H1 (cell line): ENCODE measurements at regions not wholly inside any gene's neighbourhood (a gene's known extent, or its start where the extent isn't known, plus 50 kb on each side); places are given as distances from the start of the nearest gene placed in this dataset.

Experiments used
- CTCF ChIA-PET: fragments of 300-600 bp; sonication (Branson Sonifier 250); formaldehyde crosslinking; loops from one replicate; lab custom pipeline; 2021; ENCODE audit not compliant: partially characterized antibody; lab: Charles Lee
- POLR2A ChIA-PET: fragments of 300-600 bp; sonication (Branson Sonifier 250); formaldehyde crosslinking; loops from one replicate; lab custom pipeline; 2021; ENCODE audit warnings: inconsistent platforms; ENCODE audit not compliant: partially characterized antibody; lab: Charles Lee
- DNase-seq, 2 experiments: peaks; one replicate each; pipeline versions ENCODE4 v3.0.0 to v3.0.0-alpha.2; 2010 to 2022; ENCODE audit warnings: low spot score in 2 of 2, low read depth in 1 of 2, mixed read lengths in 1 of 2
- FAIRE-seq: peaks from 2 replicates; lab custom pipeline; 2011; peaks lifted over from hg19 to GRCh38; lab: Jason Lieb, UNC
- H2AFZ ChIP-seq: 2 replicates; pipeline ENCODE4 v1.8.1; 2012; ENCODE audit warnings: low read length, inconsistent platforms
- H2AK5ac ChIP-seq: 2 replicates; pipeline ENCODE4 v1.6.1; 2013; ENCODE audit warnings: low read depth, low read length
- H2BK120ac ChIP-seq: replicated peaks from 2 replicates; pipeline ENCODE3; 2013; ENCODE audit warnings: low read depth, low read length, inconsistent platforms
- H2BK12ac ChIP-seq: 2 replicates; pipeline ENCODE4 v1.6.1; 2013; ENCODE audit warnings: low read depth, low read length
- H2BK15ac ChIP-seq: 2 replicates; pipeline ENCODE4 v1.6.1; 2013; ENCODE audit warnings: low read length
- H2BK20ac ChIP-seq: 2 replicates; pipeline ENCODE4 v1.6.1; 2013; ENCODE audit warnings: low read length
- H2BK5ac ChIP-seq: 2 replicates; pipeline ENCODE4 v1.6.1; 2013; ENCODE audit warnings: low read depth, low read length
- H3K14ac ChIP-seq: 2 replicates; pipeline ENCODE4 v1.6.1; 2013; ENCODE audit warnings: inconsistent platforms; ENCODE audit not compliant: insufficient read length
- H3K18ac ChIP-seq: 2 replicates; pipeline ENCODE4 v1.6.1; 2013; ENCODE audit warnings: low read length; ENCODE audit errors: extremely low read depth
- H3K23ac ChIP-seq: 2 replicates; pipeline ENCODE4 v1.6.1; 2013; ENCODE audit warnings: inconsistent platforms; ENCODE audit not compliant: insufficient read length
- H3K23me2 ChIP-seq: 2 replicates; pipeline ENCODE4 v1.6.1; 2013; ENCODE audit warnings: low read depth, low read length
- H3K27ac ChIP-seq: 2 replicates; pipeline ENCODE4 v1.6.1; 2011; ENCODE audit warnings: low read depth, low read length, inconsistent platforms
- H3K27me3 ChIP-seq, 4 experiments: replicated peaks in 1 of 4; 1 replicate in 1 of 4; 2 replicates in 3 of 4; pipeline versions ENCODE4 v1.6.1 to v1.8.1; 2011 to 2013; ENCODE audit warnings: low read length in 3 of 4, mild to moderate bottlenecking in 3 of 4, inconsistent platforms in 2 of 4, mixed read lengths in 2 of 4, moderate library complexity in 1 of 4; ENCODE audit not compliant: control insufficient read depth in 3 of 4, insufficient read depth in 3 of 4; ENCODE audit errors: extremely low read depth in 1 of 4
- H3K36me3 ChIP-seq, 4 experiments: 2 replicates each; pipeline versions ENCODE4 v1.6.1 to v1.8.1; 2011 to 2013; ENCODE audit warnings: mild to moderate bottlenecking in 4 of 4, low read length in 3 of 4, moderate library complexity in 2 of 4, control low read depth in 1 of 4, inconsistent platforms in 1 of 4; ENCODE audit not compliant: insufficient read depth in 4 of 4, control insufficient read depth in 2 of 4
- H3K4ac ChIP-seq: replicated peaks from 2 replicates; pipeline ENCODE3; 2013; ENCODE audit warnings: low read length, low read depth, mixed read lengths, inconsistent platforms; ENCODE audit not compliant: insufficient read length
- H3K4me1 ChIP-seq, 4 experiments: replicated peaks in 1 of 4; 1 replicate in 1 of 4; 2 replicates in 3 of 4; pipeline versions ENCODE4 v1.6.1 to v1.8.1; 2011 to 2013; ENCODE audit warnings: low read length in 3 of 4, inconsistent platforms in 2 of 4, mixed read lengths in 1 of 4; ENCODE audit not compliant: insufficient read depth in 4 of 4, control insufficient read depth in 3 of 4
- H3K4me2 ChIP-seq, 2 experiments: 2 replicates each; pipeline versions ENCODE4 v1.6.1 to v1.8.1; 2011 to 2013; ENCODE audit warnings: low read depth in 2 of 2, low read length in 2 of 2, control low read depth in 1 of 2, inconsistent platforms in 1 of 2, mild to moderate bottlenecking in 1 of 2; ENCODE audit not compliant: insufficient read depth in 1 of 2
- H3K4me3 ChIP-seq, 4 experiments: fragments of 200-600, 300-600 bp in 1 of 4; sonication (generic), shearing (Covaris generic), sonication (Bioruptor Twin) in 1 of 4; 2 replicates each; pipeline versions ENCODE4 v1.5.1 to v1.8.1; 2011 to 2016; ENCODE audit warnings: low read length in 4 of 4, low read depth in 3 of 4, control low read depth in 2 of 4, inconsistent platforms in 2 of 4, mild to moderate bottlenecking in 2 of 4, mixed read lengths in 1 of 4, moderate library complexity in 1 of 4; ENCODE audit not compliant: insufficient read depth in 2 of 4; ENCODE audit errors: extremely low read depth in 1 of 4
- H3K56ac ChIP-seq: replicated peaks from 2 replicates; pipeline ENCODE3; 2013; ENCODE audit warnings: low read depth, mild to moderate bottlenecking, mixed read lengths, low read length, inconsistent platforms; ENCODE audit not compliant: insufficient read length
- H3K79me1 ChIP-seq: 2 replicates; pipeline ENCODE4 v1.6.1; 2013; ENCODE audit warnings: low read depth, low read length, control low read depth
- H3K79me2 ChIP-seq, 2 experiments: 2 replicates each; pipeline versions ENCODE4 v1.6.1 to v1.8.1; 2012 to 2013; ENCODE audit warnings: low read length in 2 of 2, mild to moderate bottlenecking in 2 of 2, inconsistent platforms in 1 of 2; ENCODE audit not compliant: insufficient read depth in 2 of 2, control insufficient read depth in 1 of 2
- H3K9ac ChIP-seq, 4 experiments: replicated peaks in 1 of 4; 1 replicate in 1 of 4; 2 replicates in 3 of 4; pipeline versions ENCODE4 v1.6.1 to v1.8.1; 2011 to 2013; ENCODE audit warnings: low read depth in 3 of 4, low read length in 3 of 4, control low read depth in 2 of 4, mild to moderate bottlenecking in 2 of 4, moderate library complexity in 2 of 4, inconsistent platforms in 1 of 4; ENCODE audit errors: extremely low read depth in 1 of 4
- H3K9me3 ChIP-seq, 2 experiments: 2 replicates each; pipeline versions ENCODE4 v1.6.1 to v1.8.1; 2012 to 2013; ENCODE audit warnings: mild to moderate bottlenecking in 2 of 2, moderate library complexity in 2 of 2, control low read depth in 1 of 2, inconsistent platforms in 1 of 2, low read depth in 1 of 2, low read length in 1 of 2, mixed read lengths in 1 of 2; ENCODE audit not compliant: insufficient read depth in 2 of 2
- H4K20me1 ChIP-seq, 2 experiments: replicated peaks in 1 of 2; 2 replicates each; pipeline versions ENCODE3 to v1.8.1; 2011 to 2013; ENCODE audit warnings: inconsistent platforms in 2 of 2, low read length in 2 of 2, mild to moderate bottlenecking in 1 of 2; ENCODE audit not compliant: insufficient read depth in 2 of 2, control insufficient read depth in 1 of 2
- H4K5ac ChIP-seq: 2 replicates; pipeline ENCODE4 v1.6.1; 2013; ENCODE audit warnings: low read length, low read depth, mixed read lengths, inconsistent platforms; ENCODE audit not compliant: insufficient read length
- H4K8ac ChIP-seq: 2 replicates; pipeline ENCODE4 v1.8.0; 2013; ENCODE audit warnings: mild to moderate bottlenecking, moderate library complexity, low read length, inconsistent platforms; ENCODE audit not compliant: insufficient read depth; ENCODE audit errors: extremely low read depth
- H4K91ac ChIP-seq: replicated peaks from 2 replicates; pipeline ENCODE3; 2013; ENCODE audit warnings: low read length, mixed read lengths, inconsistent platforms; ENCODE audit not compliant: insufficient read length
- BCL11A ChIP-seq, 2 experiments: IDR thresholded peaks; one replicate each; pipeline ENCODE4 v1.6.1; 2011; ENCODE audit warnings: low read depth in 2 of 2, low read length in 2 of 2, mild to moderate bottlenecking in 2 of 2
- EGR1 ChIP-seq: IDR thresholded peaks from 2 replicates; pipeline ENCODE4 v1.6.1; 2011; ENCODE audit warnings: low read depth, low read length, borderline replicate concordance
- KDM1A ChIP-seq: fragments of 200-600, 300-600 bp; sonication (generic); IDR thresholded peaks from 2 replicates; pipeline ENCODE4 v1.7.1; 2016; ENCODE audit warnings: mild to moderate bottlenecking, low read length, borderline replicate concordance
- KDM4A ChIP-seq: IDR thresholded peaks from one replicate; pipeline ENCODE4 v1.7.1; 2012; ENCODE audit warnings: low read depth, mild to moderate bottlenecking, moderate library complexity, low read length, inconsistent platforms; ENCODE audit not compliant: severe bottlenecking
- SIX5 ChIP-seq: IDR thresholded peaks from 2 replicates; pipeline ENCODE4 v1.6.1; 2011; ENCODE audit warnings: mild to moderate bottlenecking, low read depth, low read length
- ZNF274 ChIP-seq: IDR thresholded peaks from 2 replicates; pipeline ENCODE4 v1.7.0; 2012; ENCODE audit warnings: low read length, borderline replicate concordance; ENCODE audit errors: extremely low read depth
- WGBS, 2 experiments: shearing (Covaris generic) in 1 of 2; methylation state at CpG; one replicate each; pipeline versions ENCODE4 v1.1.6 to v1.1.7; 2013 to 2015; ENCODE audit warnings: low lambda C conversion rate in 2 of 2, mixed read lengths in 2 of 2, inconsistent platforms in 1 of 2, low coverage in 1 of 2, missing lambda C conversion rate in 1 of 2; ENCODE audit not compliant: insufficient replicate concordance in 2 of 2, insufficient coverage in 1 of 2, insufficient read length in 1 of 2; ENCODE audit errors: extremely low coverage in 1 of 2, missing lambda C conversion rate in 1 of 2; 5-methylcytosine and 5-hydroxymethylcytosine counted together
- TF ChIP-seq, protein P1 (sequence below), 3 experiments: IDR thresholded peaks; 1 replicate in 2 of 3; 2 replicates in 1 of 3; pipeline versions ENCODE4 v1.5.1 to v1.6.1; 2011; ENCODE audit warnings: low read length in 3 of 3, mild to moderate bottlenecking in 3 of 3, inconsistent platforms in 2 of 3, low read depth in 1 of 3, moderate library complexity in 1 of 3; ENCODE audit not compliant: insufficient read depth in 1 of 3; ENCODE audit errors: control extremely low read depth in 1 of 3

DNA sequence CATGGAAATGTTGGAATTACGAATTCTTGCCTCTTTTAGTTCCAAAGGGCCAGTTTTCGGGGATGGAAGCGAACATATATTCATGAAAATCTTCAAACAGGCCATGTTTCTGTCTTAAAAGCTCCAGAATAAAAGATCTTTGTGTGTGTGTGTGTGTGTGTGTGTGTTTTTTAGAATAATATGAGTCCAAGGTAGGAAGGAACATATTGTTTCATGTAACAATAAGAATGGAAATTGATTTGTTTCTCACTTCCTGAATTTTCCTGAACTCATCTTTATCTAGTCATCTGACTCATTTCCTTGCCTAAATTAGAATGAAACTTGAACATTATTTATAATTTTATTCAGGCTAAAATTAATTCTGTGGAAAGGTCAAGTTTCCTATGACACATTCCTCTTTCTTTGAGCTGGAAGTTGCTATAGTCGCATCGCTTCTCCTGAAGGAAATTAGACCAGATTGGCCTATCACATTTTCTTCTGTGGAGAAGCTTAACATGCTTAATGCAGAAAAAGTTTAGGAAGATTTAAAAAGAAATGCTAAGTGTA lies 805.1 kb upstream of the ADAMTS5 start:
- Histone ChIP-seq H3K56ac (no peak overlapping the region), H3K79me1 (no peaks in the 10 kb centered on the region), H3K23me2 (no peaks in the 10 kb centered on the region), H4K8ac (no peak overlapping the region), H2BK20ac (no peak overlapping the region), H3K27ac (no peak overlapping the region), H3K36me3 (no peaks in the 10 kb centered on the region), H2BK12ac (no peak overlapping the region), H3K79me2 (no peaks in the 10 kb centered on the region), H3K27me3 (no peaks in the 10 kb centered on the region), H3K23ac (no peak overlapping the region), H3K9ac (no peak overlapping the region), H2BK15ac (no peak overlapping the region), H3K9me3 (no peaks in the 10 kb centered on the region), H2BK5ac (no peak overlapping the region), H2AFZ (no peak overlapping the region), H3K14ac (no peak overlapping the region), H3K4ac (no peak overlapping the region), H2BK120ac (no peak overlapping the region), H3K4me2 (no peak overlapping the region), H2AK5ac (no peak overlapping the region), H4K5ac (no peak overlapping the region), H3K18ac (no peak overlapping the region), H3K4me3 (no peak overlapping the region), H4K91ac (no peak overlapping the region), H4K20me1 (no peaks in the 10 kb centered on the region), H3K4me1 (no peaks in the 10 kb centered on the region)
- 92% methylated on average over 5 of the region's 5 CpGs; no CpG with 5 or more reads in 1 of the 2 experiments for WGBS, 2 experiments
- POLR2A ChIA-PET, result no interaction called here
- FAIRE-seq (no peak), DNase-seq (no peak)
- TF ChIP-seq, protein P1, sequence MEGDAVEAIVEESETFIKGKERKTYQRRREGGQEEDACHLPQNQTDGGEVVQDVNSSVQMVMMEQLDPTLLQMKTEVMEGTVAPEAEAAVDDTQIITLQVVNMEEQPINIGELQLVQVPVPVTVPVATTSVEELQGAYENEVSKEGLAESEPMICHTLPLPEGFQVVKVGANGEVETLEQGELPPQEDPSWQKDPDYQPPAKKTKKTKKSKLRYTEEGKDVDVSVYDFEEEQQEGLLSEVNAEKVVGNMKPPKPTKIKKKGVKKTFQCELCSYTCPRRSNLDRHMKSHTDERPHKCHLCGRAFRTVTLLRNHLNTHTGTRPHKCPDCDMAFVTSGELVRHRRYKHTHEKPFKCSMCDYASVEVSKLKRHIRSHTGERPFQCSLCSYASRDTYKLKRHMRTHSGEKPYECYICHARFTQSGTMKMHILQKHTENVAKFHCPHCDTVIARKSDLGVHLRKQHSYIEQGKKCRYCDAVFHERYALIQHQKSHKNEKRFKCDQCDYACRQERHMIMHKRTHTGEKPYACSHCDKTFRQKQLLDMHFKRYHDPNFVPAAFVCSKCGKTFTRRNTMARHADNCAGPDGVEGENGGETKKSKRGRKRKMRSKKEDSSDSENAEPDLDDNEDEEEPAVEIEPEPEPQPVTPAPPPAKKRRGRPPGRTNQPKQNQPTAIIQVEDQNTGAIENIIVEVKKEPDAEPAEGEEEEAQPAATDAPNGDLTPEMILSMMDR (IDR thresholded peaks at IDR 0.05; ENCODE audit: control extremely low read depth in 1 of 3, insufficient read depth in 1 of 3, low read depth in 1 of 3, low read length in 3 of 3), result no peak
- TF ChIP-seq BCL11A (IDR thresholded peaks at IDR 0.05; ENCODE audit: low read depth in 2 of 2, low read length in 2 of 2) (no peak), EGR1 (no peak), SIX5 (no peak), KDM4A (no peak), ZNF274 (no peak), KDM1A (no peak)
- CTCF ChIA-PET, result interaction anchor here (1.2 to 2.0 kb wide), 3 partner anchors 13 to 31 kb away, joined by 3 to 7 read pairs (median 5); no protein-coding TSS in a partner anchor
